ENCODE measurements at regions not wholly inside any gene's neighbourhood (a gene's known extent, or its start where the extent isn't known, plus 50 kb on each side); places are given as distances from the start of the nearest gene placed in this dataset.

DNA sequence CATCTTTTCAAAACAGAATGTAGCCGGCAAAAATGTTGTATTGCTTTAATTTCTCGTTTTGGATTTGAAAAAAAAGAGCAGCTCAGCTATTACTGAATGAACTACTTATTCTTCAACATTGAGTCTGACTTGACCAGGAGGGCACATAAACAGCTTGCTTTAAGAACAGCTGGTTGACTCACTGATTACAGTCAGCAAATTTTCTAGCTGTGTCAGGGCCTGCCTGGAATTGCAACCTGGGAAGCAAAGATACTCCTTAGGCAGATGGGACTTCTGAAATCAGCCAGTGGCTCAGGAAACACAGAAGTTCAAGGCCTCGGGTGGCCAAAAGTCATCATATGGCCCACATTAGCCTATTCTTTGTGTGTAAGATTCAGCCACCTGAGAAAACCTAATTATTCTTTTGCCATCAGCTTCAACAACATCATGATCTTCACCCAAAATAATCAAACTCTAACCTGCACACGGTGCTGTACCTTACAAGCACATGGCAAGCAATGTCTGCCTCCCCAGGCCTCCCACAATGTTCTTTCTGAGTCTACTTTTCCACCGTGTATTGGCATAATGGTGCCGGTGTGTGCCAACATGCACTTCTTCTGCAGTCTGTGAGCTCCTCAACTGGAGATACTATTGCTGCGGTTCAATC lies 307.2 kb downstream of the HHIPL2 start:
- Histone ChIP-seq H3K36me3 (ENCODE audit: insufficient read depth, low read length) (no peaks in the 10 kb centered on the region), H3K27me3 (ENCODE audit: insufficient read depth, low read length, poor library complexity, severe bottlenecking) (no peaks in the 10 kb centered on the region), H3K9me3 (ENCODE audit: insufficient read depth, low read depth, low read length) (no peaks in the 10 kb centered on the region), H2AFZ (ENCODE audit: low read length) (no peak overlapping the region), H3K9me2 (replicated peaks; ENCODE audit: low read depth, low read length) (no peaks in the 10 kb centered on the region), H3F3A (ENCODE audit: low read depth) (no peaks in the 10 kb centered on the region), H4K20me1 (ENCODE audit: insufficient read depth, low read length, poor library complexity, severe bottlenecking) (no peaks in the 10 kb centered on the region), H3K4me2 (ENCODE audit: low read depth, low read length, poor library complexity, severe bottlenecking) (no peak overlapping the region), H3K9ac (ENCODE audit: low read depth, low read length, poor library complexity, severe bottlenecking) (no peak overlapping the region), H3K4me1 (ENCODE audit: insufficient read depth, low read length, poor library complexity, severe bottlenecking) (no peaks in the 10 kb centered on the region), H3K79me2 (ENCODE audit: insufficient read depth, low read length) (no peaks in the 10 kb centered on the region), H3K4me3 (ENCODE audit: low read length, poor library complexity, severe bottlenecking) (no peak overlapping the region)
- TF ChIP-seq EZH2phosphoT487 (IDR thresholded peaks at IDR 0.05; ENCODE audit: borderline replicate concordance) = no peak
- TF ChIP-seq, protein P1, sequence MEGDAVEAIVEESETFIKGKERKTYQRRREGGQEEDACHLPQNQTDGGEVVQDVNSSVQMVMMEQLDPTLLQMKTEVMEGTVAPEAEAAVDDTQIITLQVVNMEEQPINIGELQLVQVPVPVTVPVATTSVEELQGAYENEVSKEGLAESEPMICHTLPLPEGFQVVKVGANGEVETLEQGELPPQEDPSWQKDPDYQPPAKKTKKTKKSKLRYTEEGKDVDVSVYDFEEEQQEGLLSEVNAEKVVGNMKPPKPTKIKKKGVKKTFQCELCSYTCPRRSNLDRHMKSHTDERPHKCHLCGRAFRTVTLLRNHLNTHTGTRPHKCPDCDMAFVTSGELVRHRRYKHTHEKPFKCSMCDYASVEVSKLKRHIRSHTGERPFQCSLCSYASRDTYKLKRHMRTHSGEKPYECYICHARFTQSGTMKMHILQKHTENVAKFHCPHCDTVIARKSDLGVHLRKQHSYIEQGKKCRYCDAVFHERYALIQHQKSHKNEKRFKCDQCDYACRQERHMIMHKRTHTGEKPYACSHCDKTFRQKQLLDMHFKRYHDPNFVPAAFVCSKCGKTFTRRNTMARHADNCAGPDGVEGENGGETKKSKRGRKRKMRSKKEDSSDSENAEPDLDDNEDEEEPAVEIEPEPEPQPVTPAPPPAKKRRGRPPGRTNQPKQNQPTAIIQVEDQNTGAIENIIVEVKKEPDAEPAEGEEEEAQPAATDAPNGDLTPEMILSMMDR (conservative IDR thresholded peaks at IDR 0.05; ENCODE audit: low read length) = no peak

GRCh38 chr1:222239130-222239529 lies 308.8 kb downstream of the HHIPL2 start:
- no peaks in the 10 kb centered on the region for H3F3A ChIP-seq (ENCODE audit: low read depth)
- H3K36me3 ChIP-seq (ENCODE audit: insufficient read depth, low read length) = no peaks in the 10 kb centered on the region
- H3K79me2 ChIP-seq (ENCODE audit: insufficient read depth, low read length) = no peaks in the 10 kb centered on the region
- no peak overlapping the region for H3K4me2 ChIP-seq (ENCODE audit: low read depth, low read length, poor library complexity, severe bottlenecking)
- no peak overlapping the region for H3K4me3 ChIP-seq (ENCODE audit: low read length, poor library complexity, severe bottlenecking)
- H3K27me3 ChIP-seq (ENCODE audit: insufficient read depth, low read length, poor library complexity, severe bottlenecking) = no peaks in the 10 kb centered on the region
- TF ChIP-seq, protein P1 (conservative IDR thresholded peaks at IDR 0.05; ENCODE audit: low read length) = no peak
- no peak for TF ChIP-seq EZH2phosphoT487 (IDR thresholded peaks at IDR 0.05; ENCODE audit: borderline replicate concordance)
- no peak overlapping the region for H3K9ac ChIP-seq (ENCODE audit: low read depth, low read length, poor library complexity, severe bottlenecking)
- no peaks in the 10 kb centered on the region for H4K20me1 ChIP-seq (ENCODE audit: insufficient read depth, low read length, poor library complexity, severe bottlenecking)
- H3K9me2 ChIP-seq (replicated peaks; ENCODE audit: low read depth, low read length) = no peaks in the 10 kb centered on the region
- H3K4me1 ChIP-seq (ENCODE audit: insufficient read depth, low read length, poor library complexity, severe bottlenecking) = no peaks in the 10 kb centered on the region
- H3K9me3 ChIP-seq (ENCODE audit: insufficient read depth, low read depth, low read length) = no peaks in the 10 kb centered on the region
- no peak overlapping the region for H2AFZ ChIP-seq (ENCODE audit: low read length)

- Histone ChIP-seq H3K27me3 (ENCODE audit: insufficient read depth, low read length, poor library complexity, severe bottlenecking) (no peaks in the 10 kb centered on the region), H3K4me3 (ENCODE audit: low read length, poor library complexity, severe bottlenecking) (no peak overlapping the region), H3K9me3 (ENCODE audit: insufficient read depth, low read depth, low read length) (no peaks in the 10 kb centered on the region), H3K36me3 (ENCODE audit: insufficient read depth, low read length) (no peaks in the 10 kb centered on the region), H3K4me1 (ENCODE audit: insufficient read depth, low read length, poor library complexity, severe bottlenecking) (no peaks in the 10 kb centered on the region), H4K20me1 (ENCODE audit: insufficient read depth, low read length, poor library complexity, severe bottlenecking) (no peaks in the 10 kb centered on the region), H2AFZ (ENCODE audit: low read length) (no peak overlapping the region), H3K9ac (ENCODE audit: low read depth, low read length, poor library complexity, severe bottlenecking) (no peak overlapping the region), H3K79me2 (ENCODE audit: insufficient read depth, low read length) (no peaks in the 10 kb centered on the region), H3F3A (ENCODE audit: low read depth) (no peaks in the 10 kb centered on the region), H3K4me2 (ENCODE audit: low read depth, low read length, poor library complexity, severe bottlenecking) (no peak overlapping the region), H3K9me2 (replicated peaks; ENCODE audit: low read depth, low read length) (no peaks in the 10 kb centered on the region)
- TF ChIP-seq, protein P1 (conservative IDR thresholded peaks at IDR 0.05; ENCODE audit: low read length) = no peak
- no peak for TF ChIP-seq EZH2phosphoT487 (IDR thresholded peaks at IDR 0.05; ENCODE audit: borderline replicate concordance)
Observed at GRCh38 chr1:222234351-222234750, 313.6 kb downstream of the HHIPL2 start.
